NCI-H1105 treated with DMSO at 0.1 percent for 48 hours (cell line): ENCODE measurements at regions not wholly inside any gene's neighbourhood (a gene's known extent, or its start where the extent isn't known, plus 50 kb on each side); places are given as distances from the start of the nearest gene placed in this dataset.
"Not testable (repeated sequence)": the region's sequence is repeated elsewhere in the genome, so short reads cannot be mapped to it uniquely, and the experiment has no call there.

Experiments
- DNase-seq: peaks from one replicate; lab custom pipeline; 2025; lab: John Stamatoyannopoulos, UW

- DNase-seq: not testable (repeated sequence)
Measured at GRCh38 chr9:2279138-2279537, 264.0 kb downstream of the SMARCA2 start.

GRCh38 chr9:2281031-2281802 lies 266.1 kb downstream of the SMARCA2 start:
- no peak for DNase-seq

- DNase-seq: no peak
Measured at GRCh38 chr9:2281803-2282185, 266.6 kb downstream of the SMARCA2 start.

- no peak for DNase-seq
Measured at GRCh38 chr9:2284770-2285169, 269.6 kb downstream of the SMARCA2 start.

GRCh38 chr9:2285416-2286332 lies 270.5 kb downstream of the SMARCA2 start:
- DNase-seq: peak; percentile 71

- no peak for DNase-seq
Measured at GRCh38 chr9:2286333-2286705, 271.2 kb downstream of the SMARCA2 start.

GRCh38 chr9:2286825-2287455 lies 271.8 kb downstream of the SMARCA2 start:
- DNase-seq: no peak

GRCh38 chr9:2288309-2288708 lies 273.2 kb downstream of the SMARCA2 start:
- DNase-seq: no peak

- no peak for DNase-seq
Measured at GRCh38 chr9:2289263-2289662, 274.1 kb downstream of the SMARCA2 start.

GRCh38 chr9:2290382-2290781 lies 275.2 kb downstream of the SMARCA2 start:
- no peak for DNase-seq

GRCh38 chr9:2291980-2292704 lies 277.0 kb downstream of the SMARCA2 start:
- DNase-seq: peak; percentile 94

GRCh38 chr9:2292733-2293132 lies 277.6 kb downstream of the SMARCA2 start:
- DNase-seq: no peak

GRCh38 chr9:2297771-2298170 lies 282.6 kb downstream of the SMARCA2 start:
- no peak for DNase-seq

- DNase-seq: no peak
Measured at GRCh38 chr9:2298217-2298616, 283.1 kb downstream of the SMARCA2 start.

- peak; percentile 94 for DNase-seq
Measured at GRCh38 chr9:2299156-2299842, 284.2 kb downstream of the SMARCA2 start.

GRCh38 chr9:2299843-2300205 lies 284.7 kb downstream of the SMARCA2 start:
- no peak for DNase-seq

GRCh38 chr9:2300325-2300724 lies 285.2 kb downstream of the SMARCA2 start:
- no peak for DNase-seq

GRCh38 chr9:2302606-2303005 lies 287.5 kb downstream of the SMARCA2 start:
- no peak for DNase-seq

- no peak for DNase-seq
Measured at GRCh38 chr9:2303056-2303455, 287.9 kb downstream of the SMARCA2 start.

- no peak for DNase-seq
Measured at GRCh38 chr9:2307480-2307879, 292.3 kb downstream of the SMARCA2 start.

- DNase-seq: no peak
Measured at GRCh38 chr9:2311920-2312319, 296.8 kb downstream of the SMARCA2 start.
